ENCODE measurements at regions not wholly inside any gene's neighbourhood (a gene's known extent, or its start where the extent isn't known, plus 50 kb on each side); places are given as distances from the start of the nearest gene placed in this dataset.
"Not testable (repeated sequence)": the region's sequence is repeated elsewhere in the genome, so short reads cannot be mapped to it uniquely, and the experiment has no call there.

GRCh38 chr1:116833718-116834117, 76.0 kb upstream of the PTGFRN start:
- Histone ChIP-seq H3K27me3 (ENCODE audit: control insufficient read depth, insufficient read depth) (no peaks in the 10 kb centered on the region), H3K4me1 (ENCODE audit: control insufficient read depth, insufficient read depth, low read length) (no peaks in the 10 kb centered on the region), H3K4me3 (ENCODE audit: low read length) (no peak overlapping the region), H3K27ac (ENCODE audit: low read length) (no peak overlapping the region), H3K9me3 (ENCODE audit: control insufficient read depth, low read length) (no peaks in the 10 kb centered on the region)
- intact Hi-C loops (cut with DNase I) = no loop called here
- no peak for ATAC-seq
- DNase-seq = no peak
- 37% methylated on average over 1 of the region's 1 CpG for whole genome bisulfite sequencing

GRCh38 chr1:116834595-116834994, 75.1 kb upstream of the PTGFRN start:
- H3K4me1 ChIP-seq (ENCODE audit: control insufficient read depth, insufficient read depth, low read length) = no peaks in the 10 kb centered on the region
- no peaks in the 10 kb centered on the region for H3K9me3 ChIP-seq (ENCODE audit: control insufficient read depth, low read length)
- no peak overlapping the region for H3K4me3 ChIP-seq (ENCODE audit: low read length)
- peak in 1 of 2 donors; percentile 22 for ATAC-seq
- no peak overlapping the region for H3K27ac ChIP-seq (ENCODE audit: low read length)
- intact Hi-C loops (cut with DNase I) = no loop called here
- 86% methylated on average over 2 of the region's 2 CpGs for WGBS
- no peaks in the 10 kb centered on the region for H3K27me3 ChIP-seq (ENCODE audit: control insufficient read depth, insufficient read depth)
- no peak for DNase-seq

GRCh38 chr1:116835161-116835560, 74.6 kb upstream of the PTGFRN start:
- intact Hi-C loops (cut with DNase I) = no loop called here
- Histone ChIP-seq H3K27me3 (ENCODE audit: control insufficient read depth, insufficient read depth) (no peaks in the 10 kb centered on the region), H3K4me1 (ENCODE audit: control insufficient read depth, insufficient read depth, low read length) (no peaks in the 10 kb centered on the region), H3K9me3 (ENCODE audit: control insufficient read depth, low read length) (no peaks in the 10 kb centered on the region), H3K27ac (ENCODE audit: low read length) (no peak overlapping the region), H3K4me3 (ENCODE audit: low read length) (no peak overlapping the region)
- WGBS = 96% methylated on average over 4 of the region's 4 CpGs
- ATAC-seq = no peak
- DNase-seq = no peak

- 86% methylated on average over 1 of the region's 1 CpG for WGBS
- H3K4me1 ChIP-seq (ENCODE audit: control insufficient read depth, insufficient read depth, low read length) = no peaks in the 10 kb centered on the region
- H3K27ac ChIP-seq (ENCODE audit: low read length) = no peak overlapping the region
- H3K4me3 ChIP-seq (ENCODE audit: low read length) = no peak overlapping the region
- no peak for DNase-seq
- H3K9me3 ChIP-seq (ENCODE audit: control insufficient read depth, low read length) = no peaks in the 10 kb centered on the region
- intact Hi-C loops (cut with DNase I) = no loop called here
- H3K27me3 ChIP-seq (ENCODE audit: control insufficient read depth, insufficient read depth) = no peaks in the 10 kb centered on the region
- ATAC-seq = no peak
Measured at GRCh38 chr1:116836099-116836498, 73.6 kb upstream of the PTGFRN start.

GRCh38 chr1:116841569-116842344, 68.0 kb upstream of the PTGFRN start:
- no peaks in the 10 kb centered on the region for H3K9me3 ChIP-seq (ENCODE audit: control insufficient read depth, low read length)
- H3K4me1 ChIP-seq (ENCODE audit: control insufficient read depth, insufficient read depth, low read length) = no peaks in the 10 kb centered on the region
- no peaks in the 10 kb centered on the region for H3K27me3 ChIP-seq (ENCODE audit: control insufficient read depth, insufficient read depth)
- intact Hi-C loops (cut with DNase I) = no loop called here
- WGBS = 66% methylated on average over 2 of the region's 2 CpGs
- no peak overlapping the region for H3K4me3 ChIP-seq (ENCODE audit: low read length)
- ATAC-seq (no peak), DNase-seq (no peak)
- no peak overlapping the region for H3K27ac ChIP-seq (ENCODE audit: low read length)

GRCh38 chr1:116842654-116843053, 67.1 kb upstream of the PTGFRN start:
- no peak for DNase-seq
- intact Hi-C loops (cut with DNase I) = no loop called here
- 69% methylated on average over 4 of the region's 4 CpGs for WGBS
- H3K27ac ChIP-seq (ENCODE audit: low read length) = no peak overlapping the region
- no peaks in the 10 kb centered on the region for H3K4me1 ChIP-seq (ENCODE audit: control insufficient read depth, insufficient read depth, low read length)
- H3K4me3 ChIP-seq (ENCODE audit: low read length) = no peak overlapping the region
- H3K27me3 ChIP-seq (ENCODE audit: control insufficient read depth, insufficient read depth) = no peaks in the 10 kb centered on the region
- no peaks in the 10 kb centered on the region for H3K9me3 ChIP-seq (ENCODE audit: control insufficient read depth, low read length)
- ATAC-seq = no peak

- ATAC-seq (no peak), DNase-seq (no peak)
- intact Hi-C loops (cut with DNase I) = no loop called here
- Histone ChIP-seq H3K9me3 (ENCODE audit: control insufficient read depth, low read length) (no peaks in the 10 kb centered on the region), H3K27ac (ENCODE audit: low read length) (no peak overlapping the region), H3K27me3 (ENCODE audit: control insufficient read depth, insufficient read depth) (no peaks in the 10 kb centered on the region), H3K4me1 (ENCODE audit: control insufficient read depth, insufficient read depth, low read length) (no peaks in the 10 kb centered on the region), H3K4me3 (ENCODE audit: low read length) (no peak overlapping the region)
- 95% methylated on average over 1 of the region's 1 CpG for WGBS
Measured at GRCh38 chr1:116844775-116845174, 64.9 kb upstream of the PTGFRN start.

- intact Hi-C loops (cut with DNase I) = no loop called here
- H3K9me3 ChIP-seq (ENCODE audit: control insufficient read depth, low read length) = no peaks in the 10 kb centered on the region
- no peak overlapping the region for H3K4me3 ChIP-seq (ENCODE audit: low read length)
- H3K4me1 ChIP-seq (ENCODE audit: control insufficient read depth, insufficient read depth, low read length) = no peaks in the 10 kb centered on the region
- H3K27me3 ChIP-seq (ENCODE audit: control insufficient read depth, insufficient read depth) = no peaks in the 10 kb centered on the region
- DNase-seq (no peak), ATAC-seq (peak; percentile 39 to 41)
- H3K27ac ChIP-seq (ENCODE audit: low read length) = peak overlapping the region; percentile 39
- 69% methylated on average over 2 of the region's 2 CpGs for WGBS
Measured at GRCh38 chr1:116847190-116847589, 62.5 kb upstream of the PTGFRN start.

- H3K27ac ChIP-seq (ENCODE audit: low read length) = no peak overlapping the region
- H3K27me3 ChIP-seq (ENCODE audit: control insufficient read depth, insufficient read depth) = no peaks in the 10 kb centered on the region
- H3K4me3 ChIP-seq (ENCODE audit: low read length) = no peak overlapping the region
- DNase-seq = peak; percentile 77 to 86 (median 80)
- intact Hi-C loops (cut with DNase I) = no loop called here
- no peaks in the 10 kb centered on the region for H3K9me3 ChIP-seq (ENCODE audit: control insufficient read depth, low read length)
- H3K4me1 ChIP-seq (ENCODE audit: control insufficient read depth, insufficient read depth, low read length) = no peaks in the 10 kb centered on the region
- peak; percentile 88 to 94 for ATAC-seq
- 58% methylated on average over 13 of the region's 13 CpGs for WGBS
Measured at GRCh38 chr1:116847688-116848531, 61.8 kb upstream of the PTGFRN start.

- intact Hi-C loops (cut with DNase I) = loop anchor here in 3 of 4 donors (5.0 to 10.0 kb wide), 3 partner anchors 194 to 207 kb away; no protein-coding TSS in a partner anchor
- no peak for ATAC-seq
- H3K4me3 ChIP-seq (ENCODE audit: low read length) = no peak overlapping the region
- no peaks in the 10 kb centered on the region for H3K27me3 ChIP-seq (ENCODE audit: control insufficient read depth, insufficient read depth)
- H3K9me3 ChIP-seq (ENCODE audit: control insufficient read depth, low read length) = no peaks in the 10 kb centered on the region
- no peak for DNase-seq
- WGBS = 93% methylated on average over 1 of the region's 1 CpG
- peaks cover 5% of the 10 kb centered on the region for H3K4me1 ChIP-seq (ENCODE audit: control insufficient read depth, insufficient read depth, low read length)
- H3K27ac ChIP-seq (ENCODE audit: low read length) = no peak overlapping the region
Measured at GRCh38 chr1:116850436-116850835, 59.3 kb upstream of the PTGFRN start.

- not testable (repeated sequence) for DNase-seq; H3K9me3 ChIP-seq (ENCODE audit: control insufficient read depth, low read length); H3K4me1 ChIP-seq (ENCODE audit: control insufficient read depth, insufficient read depth, low read length); H3K4me3 ChIP-seq (ENCODE audit: low read length); H3K27ac ChIP-seq (ENCODE audit: low read length); ATAC-seq; H3K27me3 ChIP-seq (ENCODE audit: control insufficient read depth, insufficient read depth)
- intact Hi-C loops (cut with DNase I) = loop anchor here in 3 of 4 donors (5.0 to 10.0 kb wide), 3 partner anchors 194 to 206 kb away; no protein-coding TSS in a partner anchor
- 94% methylated on average over 2 of the region's 2 CpGs for WGBS
Measured at GRCh38 chr1:116851189-116851588, 58.5 kb upstream of the PTGFRN start.

Measured in right cardiac atrium (tissue), 5 donors.